ENCODE measurements at regions not wholly inside any gene's neighbourhood (a gene's known extent, or its start where the extent isn't known, plus 50 kb on each side); places are given as distances from the start of the nearest gene placed in this dataset.

DNA sequence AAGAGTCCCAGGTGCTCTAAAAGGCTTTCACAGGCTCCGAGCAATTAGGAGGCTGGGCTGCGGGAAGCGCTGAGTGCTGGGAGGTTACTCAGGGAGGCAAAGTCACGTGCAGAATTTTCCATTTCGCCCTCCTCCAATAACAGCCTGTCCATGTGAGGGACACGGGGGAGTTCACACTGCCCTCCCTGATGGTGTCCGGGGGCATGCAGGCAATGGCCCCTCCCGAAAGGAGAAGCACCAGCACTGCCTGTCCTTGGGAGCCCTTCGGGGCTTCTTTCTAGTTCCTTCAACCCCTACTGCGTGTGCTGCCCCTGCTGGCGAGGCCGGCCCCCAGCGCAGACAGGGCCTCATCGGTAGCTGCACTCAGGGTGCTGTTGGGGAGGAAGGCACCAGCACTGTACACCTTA, 63.1 kb upstream of the HPCAL1 start:
- no peak for TF ChIP-seq POLR2A (IDR thresholded peaks at IDR 0.05)
- no peak for TF ChIP-seq EP300 (IDR thresholded peaks at IDR 0.05)
- TF ChIP-seq POLR2AphosphoS5 (IDR thresholded peaks at IDR 0.05), result no peak
- TF ChIP-seq, protein P1, sequence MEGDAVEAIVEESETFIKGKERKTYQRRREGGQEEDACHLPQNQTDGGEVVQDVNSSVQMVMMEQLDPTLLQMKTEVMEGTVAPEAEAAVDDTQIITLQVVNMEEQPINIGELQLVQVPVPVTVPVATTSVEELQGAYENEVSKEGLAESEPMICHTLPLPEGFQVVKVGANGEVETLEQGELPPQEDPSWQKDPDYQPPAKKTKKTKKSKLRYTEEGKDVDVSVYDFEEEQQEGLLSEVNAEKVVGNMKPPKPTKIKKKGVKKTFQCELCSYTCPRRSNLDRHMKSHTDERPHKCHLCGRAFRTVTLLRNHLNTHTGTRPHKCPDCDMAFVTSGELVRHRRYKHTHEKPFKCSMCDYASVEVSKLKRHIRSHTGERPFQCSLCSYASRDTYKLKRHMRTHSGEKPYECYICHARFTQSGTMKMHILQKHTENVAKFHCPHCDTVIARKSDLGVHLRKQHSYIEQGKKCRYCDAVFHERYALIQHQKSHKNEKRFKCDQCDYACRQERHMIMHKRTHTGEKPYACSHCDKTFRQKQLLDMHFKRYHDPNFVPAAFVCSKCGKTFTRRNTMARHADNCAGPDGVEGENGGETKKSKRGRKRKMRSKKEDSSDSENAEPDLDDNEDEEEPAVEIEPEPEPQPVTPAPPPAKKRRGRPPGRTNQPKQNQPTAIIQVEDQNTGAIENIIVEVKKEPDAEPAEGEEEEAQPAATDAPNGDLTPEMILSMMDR (IDR thresholded peaks at IDR 0.05), result no peak
